ENCODE measurements at regions not wholly inside any gene's neighbourhood (a gene's known extent, or its start where the extent isn't known, plus 50 kb on each side); places are given as distances from the start of the nearest gene placed in this dataset.

DNA sequence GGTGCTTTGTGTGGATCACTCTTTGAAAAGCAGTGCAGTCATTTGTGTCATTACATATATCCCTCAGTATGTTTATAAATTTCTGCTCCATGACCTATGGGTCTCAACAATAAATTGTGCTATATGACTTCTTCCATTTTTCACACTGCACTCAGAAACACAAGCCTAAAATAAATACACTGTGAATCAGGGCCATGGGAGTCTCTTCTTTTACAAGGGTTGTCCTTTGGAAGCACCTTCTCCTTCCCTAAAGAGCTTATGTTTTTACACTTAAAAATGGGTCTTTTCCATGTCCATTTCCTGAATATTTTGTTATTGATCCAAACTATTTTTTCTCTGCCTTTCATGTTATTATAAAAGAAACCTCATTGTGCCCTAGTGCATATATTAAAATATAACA lies 108.3 kb upstream of the MEOX2 start:
- Histone ChIP-seq H3K9me3 (ENCODE audit: insufficient read depth, low read depth, low read length) (no peaks in the 10 kb centered on the region), H3K27me3 (ENCODE audit: insufficient read depth, low read length, poor library complexity, severe bottlenecking) (no peaks in the 10 kb centered on the region)
- TF ChIP-seq, protein P1, sequence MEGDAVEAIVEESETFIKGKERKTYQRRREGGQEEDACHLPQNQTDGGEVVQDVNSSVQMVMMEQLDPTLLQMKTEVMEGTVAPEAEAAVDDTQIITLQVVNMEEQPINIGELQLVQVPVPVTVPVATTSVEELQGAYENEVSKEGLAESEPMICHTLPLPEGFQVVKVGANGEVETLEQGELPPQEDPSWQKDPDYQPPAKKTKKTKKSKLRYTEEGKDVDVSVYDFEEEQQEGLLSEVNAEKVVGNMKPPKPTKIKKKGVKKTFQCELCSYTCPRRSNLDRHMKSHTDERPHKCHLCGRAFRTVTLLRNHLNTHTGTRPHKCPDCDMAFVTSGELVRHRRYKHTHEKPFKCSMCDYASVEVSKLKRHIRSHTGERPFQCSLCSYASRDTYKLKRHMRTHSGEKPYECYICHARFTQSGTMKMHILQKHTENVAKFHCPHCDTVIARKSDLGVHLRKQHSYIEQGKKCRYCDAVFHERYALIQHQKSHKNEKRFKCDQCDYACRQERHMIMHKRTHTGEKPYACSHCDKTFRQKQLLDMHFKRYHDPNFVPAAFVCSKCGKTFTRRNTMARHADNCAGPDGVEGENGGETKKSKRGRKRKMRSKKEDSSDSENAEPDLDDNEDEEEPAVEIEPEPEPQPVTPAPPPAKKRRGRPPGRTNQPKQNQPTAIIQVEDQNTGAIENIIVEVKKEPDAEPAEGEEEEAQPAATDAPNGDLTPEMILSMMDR (conservative IDR thresholded peaks at IDR 0.05; ENCODE audit: low read length): no peak
- TF ChIP-seq EZH2phosphoT487 (IDR thresholded peaks at IDR 0.05; ENCODE audit: borderline replicate concordance): no peak

DNA sequence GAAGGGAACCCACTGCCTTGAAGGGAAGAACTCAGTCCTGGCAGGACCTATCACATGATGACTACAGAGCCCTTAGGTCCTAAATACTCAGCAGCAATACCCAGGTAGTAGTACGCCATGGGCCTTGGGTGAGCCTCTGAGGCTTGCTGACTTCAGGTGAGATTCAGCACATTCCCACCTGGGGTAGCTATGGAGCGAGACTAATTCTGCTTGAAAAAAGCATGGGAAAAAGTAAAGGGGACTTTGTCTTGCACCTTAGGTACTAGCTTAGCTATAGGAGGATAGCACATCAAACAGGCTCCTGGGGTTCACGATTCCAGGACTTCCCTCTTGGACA lies 98.2 kb upstream of the MEOX2 start:
- Histone ChIP-seq H3K4me2 (ENCODE audit: low read depth, low read length, poor library complexity, severe bottlenecking) (no peak overlapping the region), H3K9ac (ENCODE audit: low read depth, low read length, poor library complexity, severe bottlenecking) (no peak overlapping the region), H3K4me1 (ENCODE audit: insufficient read depth, low read length, poor library complexity, severe bottlenecking) (peaks cover 6% of the 10 kb centered on the region), H3K9me2 (replicated peaks; ENCODE audit: low read depth, low read length) (no peaks in the 10 kb centered on the region), H2AFZ (ENCODE audit: low read length) (peak overlapping the region; percentile 50), H3K4me3 (ENCODE audit: low read length, poor library complexity, severe bottlenecking) (no peak overlapping the region), H3K79me2 (ENCODE audit: insufficient read depth, low read length) (no peaks in the 10 kb centered on the region), H3F3A (ENCODE audit: low read depth) (no peaks in the 10 kb centered on the region), H3K27me3 (ENCODE audit: insufficient read depth, low read length, poor library complexity, severe bottlenecking) (no peaks in the 10 kb centered on the region), H3K36me3 (ENCODE audit: insufficient read depth, low read length) (no peaks in the 10 kb centered on the region), H3K9me3 (ENCODE audit: insufficient read depth, low read depth, low read length) (no peaks in the 10 kb centered on the region), H4K20me1 (ENCODE audit: insufficient read depth, low read length, poor library complexity, severe bottlenecking) (no peaks in the 10 kb centered on the region)
- TF ChIP-seq EZH2phosphoT487 (IDR thresholded peaks at IDR 0.05; ENCODE audit: borderline replicate concordance): no peak

More for the DNA sequence above, 108.3 kb upstream of the MEOX2 start:
- Histone ChIP-seq H3K79me2 (ENCODE audit: insufficient read depth, low read length) (no peaks in the 10 kb centered on the region), H2AFZ (ENCODE audit: low read length) (no peak overlapping the region), H4K20me1 (ENCODE audit: insufficient read depth, low read length, poor library complexity, severe bottlenecking) (no peaks in the 10 kb centered on the region), H3K4me1 (ENCODE audit: insufficient read depth, low read length, poor library complexity, severe bottlenecking) (no peaks in the 10 kb centered on the region), H3K9me2 (replicated peaks; ENCODE audit: low read depth, low read length) (no peaks in the 10 kb centered on the region), H3K4me3 (ENCODE audit: low read length, poor library complexity, severe bottlenecking) (no peak overlapping the region), H3K36me3 (ENCODE audit: insufficient read depth, low read length) (no peaks in the 10 kb centered on the region), H3K9ac (ENCODE audit: low read depth, low read length, poor library complexity, severe bottlenecking) (no peak overlapping the region), H3K4me2 (ENCODE audit: low read depth, low read length, poor library complexity, severe bottlenecking) (no peak overlapping the region), H3F3A (ENCODE audit: low read depth) (no peaks in the 10 kb centered on the region)

DNA sequence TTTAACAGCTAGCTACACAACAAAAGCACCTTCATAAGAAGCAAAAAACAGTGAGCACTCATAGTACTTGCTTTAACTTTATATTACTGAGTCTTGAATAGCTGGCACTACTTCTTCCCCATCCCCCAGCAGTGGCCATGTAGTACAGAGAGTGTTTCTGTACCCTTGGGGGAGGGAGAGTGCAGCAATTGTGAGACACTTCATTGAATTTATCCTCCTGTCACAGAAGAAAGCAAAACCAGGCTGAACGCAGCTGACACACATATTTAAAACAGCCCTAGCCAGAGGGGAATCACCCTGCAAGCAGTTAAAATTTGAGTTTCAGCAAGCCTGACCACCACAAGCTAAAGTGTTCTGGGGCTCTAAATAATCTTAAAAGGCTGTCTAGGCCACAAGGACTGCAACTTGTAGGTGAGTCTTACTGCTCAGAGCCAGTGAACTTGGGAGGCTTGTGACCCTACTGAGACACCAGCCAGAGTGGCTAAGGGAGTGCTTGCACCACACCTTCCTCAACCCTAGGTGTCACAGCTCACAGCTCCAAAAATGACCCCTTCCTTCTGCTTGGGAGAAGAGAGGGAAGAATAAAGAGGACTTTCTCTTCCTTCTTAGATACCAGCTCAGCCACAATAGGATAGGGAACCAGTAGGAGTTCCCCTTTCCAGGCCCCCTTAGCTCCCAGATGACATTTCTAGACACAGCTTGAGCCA lies 97.7 kb upstream of the MEOX2 start:
- Histone ChIP-seq H3K27me3 (ENCODE audit: insufficient read depth, low read length, poor library complexity, severe bottlenecking) (no peaks in the 10 kb centered on the region), H3K36me3 (ENCODE audit: insufficient read depth, low read length) (no peaks in the 10 kb centered on the region), H3F3A (ENCODE audit: low read depth) (no peaks in the 10 kb centered on the region), H3K4me3 (ENCODE audit: low read length, poor library complexity, severe bottlenecking) (no peak overlapping the region), H3K4me1 (ENCODE audit: insufficient read depth, low read length, poor library complexity, severe bottlenecking) (peaks cover 6% of the 10 kb centered on the region), H3K4me2 (ENCODE audit: low read depth, low read length, poor library complexity, severe bottlenecking) (no peak overlapping the region), H3K9ac (ENCODE audit: low read depth, low read length, poor library complexity, severe bottlenecking) (no peak overlapping the region), H4K20me1 (ENCODE audit: insufficient read depth, low read length, poor library complexity, severe bottlenecking) (no peaks in the 10 kb centered on the region), H3K9me3 (ENCODE audit: insufficient read depth, low read depth, low read length) (no peaks in the 10 kb centered on the region), H3K9me2 (replicated peaks; ENCODE audit: low read depth, low read length) (no peaks in the 10 kb centered on the region), H2AFZ (ENCODE audit: low read length) (peak overlapping the region; percentile 50), H3K79me2 (ENCODE audit: insufficient read depth, low read length) (no peaks in the 10 kb centered on the region)
- no peak for TF ChIP-seq EZH2phosphoT487 (IDR thresholded peaks at IDR 0.05; ENCODE audit: borderline replicate concordance)
- TF ChIP-seq, protein P1 (conservative IDR thresholded peaks at IDR 0.05; ENCODE audit: low read length): peak; percentile 49

DNA sequence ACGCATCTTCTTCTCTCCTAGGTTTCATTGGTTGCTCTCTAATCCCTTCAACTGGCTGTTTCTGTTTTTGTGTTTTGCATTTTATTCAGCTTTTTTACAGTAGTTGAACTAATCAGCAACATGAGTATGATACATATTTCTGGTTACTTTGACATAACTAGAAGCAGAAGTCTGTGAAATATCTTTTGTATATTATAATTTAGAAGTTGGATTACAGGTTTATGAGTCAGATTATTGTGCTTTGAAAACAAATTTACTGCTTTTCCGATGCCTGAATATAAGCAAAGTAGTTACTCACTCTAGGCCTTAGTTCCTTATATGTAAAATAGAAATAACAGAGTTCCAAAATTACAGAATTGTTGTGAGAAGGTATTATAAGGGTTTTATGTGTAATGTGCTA lies 96.2 kb upstream of the MEOX2 start:
- H3K4me1 ChIP-seq (ENCODE audit: insufficient read depth, low read length, poor library complexity, severe bottlenecking): peaks cover 6% of the 10 kb centered on the region
- no peaks in the 10 kb centered on the region for H3K79me2 ChIP-seq (ENCODE audit: insufficient read depth, low read length)
- no peak overlapping the region for H3K4me2 ChIP-seq (ENCODE audit: low read depth, low read length, poor library complexity, severe bottlenecking)
- no peaks in the 10 kb centered on the region for H3K36me3 ChIP-seq (ENCODE audit: insufficient read depth, low read length)
- no peak overlapping the region for H3K4me3 ChIP-seq (ENCODE audit: low read length, poor library complexity, severe bottlenecking)
- no peak overlapping the region for H3K9ac ChIP-seq (ENCODE audit: low read depth, low read length, poor library complexity, severe bottlenecking)
- no peaks in the 10 kb centered on the region for H3K27me3 ChIP-seq (ENCODE audit: insufficient read depth, low read length, poor library complexity, severe bottlenecking)
- H4K20me1 ChIP-seq (ENCODE audit: insufficient read depth, low read length, poor library complexity, severe bottlenecking): no peaks in the 10 kb centered on the region
- H2AFZ ChIP-seq (ENCODE audit: low read length): peak overlapping the region; percentile 44; the same call in 1 of the 2 replicates
- no peaks in the 10 kb centered on the region for H3K9me2 ChIP-seq (replicated peaks; ENCODE audit: low read depth, low read length)
- no peak for TF ChIP-seq EZH2phosphoT487 (IDR thresholded peaks at IDR 0.05; ENCODE audit: borderline replicate concordance)
- TF ChIP-seq, protein P1 (conservative IDR thresholded peaks at IDR 0.05; ENCODE audit: low read length): no peak
- H3F3A ChIP-seq (ENCODE audit: low read depth): no peaks in the 10 kb centered on the region
- H3K9me3 ChIP-seq (ENCODE audit: insufficient read depth, low read depth, low read length): no peaks in the 10 kb centered on the region
